ENCODE measurements at regions not wholly inside any gene's neighbourhood (a gene's known extent, or its start where the extent isn't known, plus 50 kb on each side); places are given as distances from the start of the nearest gene placed in this dataset.

DNA sequence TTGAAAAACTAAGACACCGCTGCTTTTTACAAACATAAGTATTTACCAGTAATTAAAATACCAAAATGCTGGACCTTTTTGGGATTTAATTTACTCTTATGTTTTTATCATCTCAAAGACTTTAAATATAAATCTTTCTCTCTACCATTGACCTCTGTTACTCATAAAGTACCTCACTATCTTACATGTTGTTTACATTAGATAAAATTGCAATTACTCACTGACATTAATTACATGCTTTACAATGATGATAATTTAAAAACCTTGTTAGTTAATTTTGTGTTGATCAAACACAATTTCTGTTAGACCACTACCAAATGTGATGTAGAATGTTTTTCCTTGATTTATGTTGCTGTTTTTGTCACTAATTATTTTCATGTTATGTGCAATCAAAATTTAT lies 139.5 kb downstream of the PTH2R start:
- ChIA-PET POLR2A (ENCODE audit: partially characterized antibody) (no interaction called here), CTCF (ENCODE audit: partially characterized antibody) (interaction anchor here (0.6 to 0.9 kb wide), 2 partner anchors 272 to 830 kb away, joined by 3 read pairs; no protein-coding TSS in a partner anchor)
- H3K79me1 ChIP-seq (ENCODE audit: low read depth, low read length): no peaks in the 10 kb centered on the region
- TF ChIP-seq CHD1 (IDR thresholded peaks at IDR 0.05; ENCODE audit: low read depth, low read length) (no peak), KDM1A (IDR thresholded peaks at IDR 0.05; ENCODE audit: borderline replicate concordance, low read length) (no peak), RBBP5 (IDR thresholded peaks at IDR 0.05; ENCODE audit: borderline replicate concordance, low read depth, low read length) (no peak), NRF1 (IDR thresholded peaks at IDR 0.05; ENCODE audit: low read depth, low read length) (no peak), POLR2A (IDR thresholded peaks at IDR 0.05; ENCODE audit: control extremely low read depth in 1 of 2, low read depth in 2 of 2, low read length in 2 of 2) (no peak), SIRT6 (IDR thresholded peaks at IDR 0.05; ENCODE audit: low read length) (no peak), BRCA1 (IDR thresholded peaks at IDR 0.05; ENCODE audit: low read depth, low read length) (no peak), EGR1 (IDR thresholded peaks at IDR 0.05; ENCODE audit: borderline replicate concordance, low read depth, low read length) (no peak), POLR2AphosphoS5 (IDR thresholded peaks at IDR 0.05; ENCODE audit: low read depth, low read length) (no peak), ASH2L (IDR thresholded peaks at IDR 0.05; ENCODE audit: low read length) (no peak), FOSL1 (IDR thresholded peaks at IDR 0.05; ENCODE audit: insufficient read depth, low read depth, low read length) (no peak)
- FAIRE-seq (no peak), DNase-seq (ENCODE audit: low read depth in 1 of 2, low spot score in 2 of 2) (no peak)
- no peak overlapping the region for H2BK5ac ChIP-seq (ENCODE audit: low read depth, low read length)
- H3K79me2 ChIP-seq (ENCODE audit: control insufficient read depth in 1 of 2, insufficient read depth in 2 of 2, low read length in 2 of 2): no peaks in the 10 kb centered on the region
- H3K23ac ChIP-seq (ENCODE audit: insufficient read length): no peak overlapping the region
- H3K36me3 ChIP-seq (ENCODE audit: control insufficient read depth in 2 of 4, insufficient read depth in 4 of 4, low read length in 3 of 4): no peaks in the 10 kb centered on the region
- H2BK12ac ChIP-seq (ENCODE audit: low read depth, low read length): no peak overlapping the region
- no peak overlapping the region for H4K5ac ChIP-seq (ENCODE audit: insufficient read length, low read depth, low read length)
- H3K18ac ChIP-seq (ENCODE audit: extremely low read depth, low read length): no peak overlapping the region
- H4K8ac ChIP-seq (ENCODE audit: extremely low read depth, insufficient read depth, low read length): no peak overlapping the region
- H3K4me2 ChIP-seq (ENCODE audit: insufficient read depth in 1 of 2, low read depth in 2 of 2, low read length in 2 of 2): no peak overlapping the region
- WGBS, 2 experiments (ENCODE audit: extremely low coverage in 1 of 2, insufficient coverage in 1 of 2, insufficient read length in 1 of 2, insufficient replicate concordance in 2 of 2, low coverage in 1 of 2, low lambda C conversion rate in 2 of 2, missing lambda C conversion rate in 1 of 2): 94% methylated on average over 1 of the region's 1 CpG; no CpG with 5 or more reads in 1 of the 2 experiments
- H3K9ac ChIP-seq (replicated peaks in 1 of 4; ENCODE audit: extremely low read depth in 1 of 4, low read depth in 3 of 4, low read length in 3 of 4): no peak overlapping the region
- no peak overlapping the region for H2BK20ac ChIP-seq (ENCODE audit: low read length)
- no peak overlapping the region for H4K91ac ChIP-seq (replicated peaks; ENCODE audit: insufficient read length, low read length)
- no peaks in the 10 kb centered on the region; the same call in 1 of the 2 replicates for H3K23me2 ChIP-seq (ENCODE audit: low read depth, low read length)
- H4K20me1 ChIP-seq (replicated peaks in 1 of 2; ENCODE audit: control insufficient read depth in 1 of 2, insufficient read depth in 2 of 2, low read length in 2 of 2): no peaks in the 10 kb centered on the region
- no peaks in the 10 kb centered on the region for H3K9me3 ChIP-seq (ENCODE audit: insufficient read depth in 2 of 2, low read depth in 1 of 2, low read length in 1 of 2)
- no peak overlapping the region for H2BK15ac ChIP-seq (ENCODE audit: low read length)
- H3K4me1 ChIP-seq (replicated peaks in 1 of 4; ENCODE audit: control insufficient read depth in 3 of 4, insufficient read depth in 4 of 4, low read length in 3 of 4): peaks cover 0 to 2% (median 0%) of the 10 kb centered on the region in 4 experiments; a peak in 1 of 7 replicates
- H3K4me3 ChIP-seq (ENCODE audit: extremely low read depth in 1 of 4, insufficient read depth in 2 of 4, low read depth in 3 of 4, low read length in 4 of 4): no peak overlapping the region
- H3K4ac ChIP-seq (replicated peaks; ENCODE audit: insufficient read length, low read depth, low read length): no peak overlapping the region
- H3K56ac ChIP-seq (replicated peaks; ENCODE audit: insufficient read length, low read depth, low read length): no peak overlapping the region
- H3K27ac ChIP-seq (ENCODE audit: low read depth, low read length): no peak overlapping the region
- no peak overlapping the region for H2AK5ac ChIP-seq (ENCODE audit: low read depth, low read length)
- no peak overlapping the region for H2BK120ac ChIP-seq (replicated peaks; ENCODE audit: low read depth, low read length)
- no peak overlapping the region for H2AFZ ChIP-seq (ENCODE audit: low read length)
- H3K14ac ChIP-seq (ENCODE audit: insufficient read length): no peak overlapping the region
- H3K27me3 ChIP-seq (replicated peaks in 1 of 4; ENCODE audit: control insufficient read depth in 3 of 4, extremely low read depth in 1 of 4, insufficient read depth in 3 of 4, low read length in 3 of 4): no peaks in the 10 kb centered on the region
